ENCODE measurements at regions not wholly inside any gene's neighbourhood (a gene's known extent, or its start where the extent isn't known, plus 50 kb on each side); places are given as distances from the start of the nearest gene placed in this dataset.

GRCh38 chr12:21993438-21993981 is 52.3 kb upstream of the ABCC9 start:
- no peak for TF ChIP-seq CTCF (IDR thresholded peaks at IDR 0.05; ENCODE audit: extremely low read depth, missing control alignments)

GRCh38 chr12:21992823-21993222 is 51.6 kb upstream of the ABCC9 start:
- no peak for TF ChIP-seq CTCF (IDR thresholded peaks at IDR 0.05; ENCODE audit: extremely low read depth, missing control alignments)
- DNase-seq (ENCODE audit: low spot score) = peak; percentile 17

More at GRCh38 chr12:21993438-21993981, 52.3 kb upstream of the ABCC9 start:
- no peak for DNase-seq (ENCODE audit: low spot score)

- no peak for DNase-seq (ENCODE audit: low spot score)
- TF ChIP-seq CTCF (IDR thresholded peaks at IDR 0.05; ENCODE audit: extremely low read depth, missing control alignments) = no peak
Observed at GRCh38 chr12:21991526-21991925, 50.3 kb upstream of the ABCC9 start.
